Colonic mucosa (tissue), 4 donors: ENCODE measurements at regions not wholly inside any gene's neighbourhood (a gene's known extent, or its start where the extent isn't known, plus 50 kb on each side); places are given as distances from the start of the nearest gene placed in this dataset.
"Not testable (repeated sequence)": the region's sequence is repeated elsewhere in the genome, so short reads cannot be mapped to it uniquely, and the experiment has no call there.

ENCODE experiments used
- DNase-seq: peaks from one replicate; pipeline ENCODE4 v3.0.0-alpha.2; 2020
- H3K27ac ChIP-seq: fragments of 200-600 bp; one replicate; pipeline ENCODE4 v1.8.0; 2021
- H3K27me3 ChIP-seq: fragments of 200-600 bp; one replicate; pipeline ENCODE4 v1.8.0; 2021
- H3K36me3 ChIP-seq: fragments of 200-600 bp; one replicate; pipeline ENCODE4 v1.8.0; 2021
- H3K4me1 ChIP-seq: fragments of 200-600 bp; one replicate; pipeline ENCODE4 v1.8.0; 2021; ENCODE audit warnings: mild to moderate bottlenecking
- H3K4me3 ChIP-seq: fragments of 200-600 bp; one replicate; pipeline ENCODE4 v1.8.0; 2021
- H3K9ac ChIP-seq, 2 donors: one replicate each; pipeline ENCODE4 v1.7.0; 2013; ENCODE audit warnings: control low read depth in 2 of 2, low read depth in 2 of 2, low read length in 2 of 2
- H3K9me3 ChIP-seq: fragments of 200-600 bp; one replicate; pipeline ENCODE4 v1.8.0; 2021
- CTCF ChIP-seq: fragments of 200-600 bp; IDR thresholded peaks from one replicate; pipeline ENCODE4 v1.8.0; 2022; ENCODE audit warnings: antibody characterized with exemption, mild to moderate bottlenecking
- intact Hi-C: fragments of 100-400 bp; cut with DNase I; formaldehyde crosslinking; loops from one replicate; pipeline ENCODE4 v1.14.1; 2022
- donor health status: healthy.
- donor health status: DM: no; HTN: no; CAD: no.
- donor health status: DM: no; HTN: no; CAD: no.

- intact Hi-C loops = no loop called here
- no peaks in the 10 kb centered on the region for H3K9me3 ChIP-seq
- H3K36me3 ChIP-seq = no peaks in the 10 kb centered on the region
- no peaks in the 10 kb centered on the region for H3K27me3 ChIP-seq
- TF ChIP-seq CTCF = no peak
- no peak overlapping the region for H3K9ac ChIP-seq
- no peak overlapping the region for H3K27ac ChIP-seq
- DNase-seq = no peak
- no peaks in the 10 kb centered on the region for H3K4me1 ChIP-seq
- no peak overlapping the region for H3K4me3 ChIP-seq
Measured at GRCh38 chr1:213446496-213446895, 395.5 kb downstream of the RPS6KC1 start.

- no peak for TF ChIP-seq CTCF
- DNase-seq = no peak
- intact Hi-C loops = no loop called here
- H3K27me3 ChIP-seq = no peaks in the 10 kb centered on the region
- no peaks in the 10 kb centered on the region for H3K9me3 ChIP-seq
- no peaks in the 10 kb centered on the region for H3K36me3 ChIP-seq
- H3K4me1 ChIP-seq = no peaks in the 10 kb centered on the region
- no peak overlapping the region for H3K4me3 ChIP-seq
- H3K9ac ChIP-seq = no peak overlapping the region
- H3K27ac ChIP-seq = no peak overlapping the region
Measured at GRCh38 chr1:213448360-213448759, 397.3 kb downstream of the RPS6KC1 start.

GRCh38 chr1:213448776-213449175 is 397.7 kb downstream of the RPS6KC1 start:
- H3K36me3 ChIP-seq = no peaks in the 10 kb centered on the region
- no peak overlapping the region for H3K27ac ChIP-seq
- intact Hi-C loops = no loop called here
- H3K9me3 ChIP-seq = no peaks in the 10 kb centered on the region
- no peak for TF ChIP-seq CTCF
- H3K9ac ChIP-seq = no peak overlapping the region
- no peaks in the 10 kb centered on the region for H3K27me3 ChIP-seq
- H3K4me1 ChIP-seq = no peaks in the 10 kb centered on the region
- no peak for DNase-seq
- H3K4me3 ChIP-seq = no peak overlapping the region

- Histone ChIP-seq H3K9me3 (no peaks in the 10 kb centered on the region), H3K4me3 (no peak overlapping the region), H3K4me1 (no peaks in the 10 kb centered on the region), H3K9ac (no peak overlapping the region), H3K36me3 (no peaks in the 10 kb centered on the region), H3K27me3 (no peaks in the 10 kb centered on the region), H3K27ac (no peak overlapping the region)
- no peak for DNase-seq
- TF ChIP-seq CTCF = no peak
- intact Hi-C loops = no loop called here
Measured at GRCh38 chr1:213452501-213452900, 401.5 kb downstream of the RPS6KC1 start.

GRCh38 chr1:213457186-213457585 is 406.1 kb downstream of the RPS6KC1 start:
- intact Hi-C loops = no loop called here
- Histone ChIP-seq H3K4me3 (no peak overlapping the region), H3K36me3 (no peaks in the 10 kb centered on the region), H3K9ac (no peak overlapping the region), H3K4me1 (no peaks in the 10 kb centered on the region), H3K27me3 (no peaks in the 10 kb centered on the region), H3K9me3 (no peaks in the 10 kb centered on the region), H3K27ac (no peak overlapping the region)
- no peak for DNase-seq
- no peak for TF ChIP-seq CTCF

- DNase-seq = no peak
Measured at GRCh38 chr1:213457733-213458132, 406.7 kb downstream of the RPS6KC1 start.

GRCh38 chr1:213462374-213462773 is 411.3 kb downstream of the RPS6KC1 start:
- H3K4me1 ChIP-seq, DNase-seq, intact Hi-C loops, H3K9me3 ChIP-seq, H3K9ac ChIP-seq, H3K27ac ChIP-seq, H3K36me3 ChIP-seq, H3K4me3 ChIP-seq, H3K27me3 ChIP-seq: not testable (repeated sequence)

More at GRCh38 chr1:213457733-213458132, 406.7 kb downstream of the RPS6KC1 start:
- Histone ChIP-seq H3K9me3 (no peaks in the 10 kb centered on the region), H3K36me3 (no peaks in the 10 kb centered on the region), H3K9ac (no peak overlapping the region), H3K4me1 (no peaks in the 10 kb centered on the region), H3K27ac (no peak overlapping the region), H3K27me3 (no peaks in the 10 kb centered on the region), H3K4me3 (no peak overlapping the region)
- intact Hi-C loops = no loop called here
- no peak for TF ChIP-seq CTCF
